OCI-LY7 (cell line): ENCODE measurements at regions not wholly inside any gene's neighbourhood (a gene's known extent, or its start where the extent isn't known, plus 50 kb on each side); places are given as distances from the start of the nearest gene placed in this dataset. TPM values are rescaled to one million over a fixed set of nuclear protein-coding genes. Genes with fewer than 3 reads are reported as not detected.

Source experiments
- BruUV-seq: library from RNA; stranded (reverse); fragments of 400-500 nt; replicated peaks from 2 replicates; lab custom pipeline; 2021; lab: Mats Ljungman, UMichigan
- CTCF ChIA-PET: fragments of 300-600 bp; sonication (Branson Sonifier 250); formaldehyde crosslinking; loops from one replicate; lab custom pipeline; 2022; ENCODE audit warnings: antibody characterized with exemption; ENCODE audit not compliant: unreplicated experiment; lab: Charles Lee
- POLR2A ChIA-PET: fragments of 300-600 bp; sonication (Branson Sonifier 250); formaldehyde crosslinking; loops from one replicate; lab custom pipeline; 2022; ENCODE audit warnings: antibody characterized with exemption; lab: Charles Lee
- DNase-seq: peaks from one replicate; pipeline ENCODE4 v3.0.0-alpha.2; 2015; ENCODE audit warnings: low spot score
- H2AFZ ChIP-seq: fragments of 200-600 bp; sonication (generic), shearing (Covaris generic); 2 replicates; pipeline ENCODE4 v1.6.1; 2014; ENCODE audit warnings: mild to moderate bottlenecking, antibody characterized with exemption, low read length, moderate library complexity
- H3K27ac ChIP-seq: fragments of 200-600 bp; sonication (generic); 2 replicates; pipeline ENCODE4 v1.5.1; 2014; ENCODE audit warnings: mixed run types, low read depth, mild to moderate bottlenecking, moderate library complexity, low read length, inconsistent platforms; ENCODE audit not compliant: poor library complexity, severe bottlenecking
- H3K36me3 ChIP-seq: fragments of 200-600 bp; sonication (generic); 2 replicates; pipeline ENCODE4 v1.6.1; 2014; ENCODE audit warnings: mild to moderate bottlenecking, antibody characterized with exemption, low read length, moderate library complexity, mixed read lengths; ENCODE audit not compliant: insufficient read depth
- H3K4me1 ChIP-seq: fragments of 200-600 bp; sonication (generic); 2 replicates; pipeline ENCODE4 v1.5.1; 2014; ENCODE audit warnings: mild to moderate bottlenecking, low read length; ENCODE audit not compliant: insufficient read depth, poor library complexity, severe bottlenecking
- H3K4me2 ChIP-seq: fragments of 200-600 bp; sonication (generic); 2 replicates; pipeline ENCODE4 v1.6.1; 2014; ENCODE audit warnings: mild to moderate bottlenecking, low read length
- H3K4me3 ChIP-seq: fragments of 200-600 bp; sonication (generic); 2 replicates; pipeline ENCODE4 v1.5.1; 2014; ENCODE audit warnings: mild to moderate bottlenecking, low read depth, low read length; ENCODE audit not compliant: poor library complexity, severe bottlenecking
- H3K79me2 ChIP-seq: fragments of 200-600 bp; sonication (generic); 2 replicates; pipeline ENCODE4 v1.6.1; 2016; ENCODE audit warnings: low read depth, mild to moderate bottlenecking, low read length, moderate library complexity, mixed read lengths; ENCODE audit not compliant: insufficient read depth
- H3K9me2 ChIP-seq: fragments of 200-600 bp; sonication (generic); 2 replicates; pipeline ENCODE4 v1.6.1; 2016; ENCODE audit warnings: mild to moderate bottlenecking, low read length, mixed read lengths; ENCODE audit not compliant: insufficient read depth
- H3K9me3 ChIP-seq: fragments of 200-600 bp; sonication (generic); 2 replicates; pipeline ENCODE4 v1.6.1; 2014; ENCODE audit warnings: mild to moderate bottlenecking, mixed run types, low read length, mixed read lengths
- H4K20me1 ChIP-seq: fragments of 200-600 bp; sonication (generic); 2 replicates; pipeline ENCODE4 v1.6.1; 2014; ENCODE audit warnings: mild to moderate bottlenecking, antibody characterized with exemption, low read length, moderate library complexity, mixed read lengths; ENCODE audit not compliant: insufficient read depth
- EZH2phosphoT487 ChIP-seq: fragments of 200-600 bp; sonication (generic); IDR thresholded peaks from 2 replicates; pipeline ENCODE4 v1.6.1; 2018; ENCODE audit warnings: low read depth, borderline replicate concordance, mild to moderate bottlenecking, mixed run types, antibody characterized with exemption, low read length, moderate library complexity, mixed read lengths
- intact Hi-C: fragments of 100-400 bp; cut with micrococcal nuclease; formaldehyde crosslinking; loops from one replicate; pipeline ENCODE4 v1.10.0; 2022; ENCODE audit not compliant: unreplicated experiment
- small RNA-seq: library from RNA; depleted of rRNA; stranded (forward); fragments of <200 nt; gene quantifications from one replicate; pipeline ENCODE3, GENCODE V24; 2014
- TF ChIP-seq, protein P1 (sequence below): fragments of 200-600 bp; sonication (generic); conservative IDR thresholded peaks from 2 replicates; pipeline ENCODE4 v1.5.1; 2014; ENCODE audit warnings: mild to moderate bottlenecking, antibody characterized with exemption, low read length, moderate library complexity, mixed read lengths

DNA sequence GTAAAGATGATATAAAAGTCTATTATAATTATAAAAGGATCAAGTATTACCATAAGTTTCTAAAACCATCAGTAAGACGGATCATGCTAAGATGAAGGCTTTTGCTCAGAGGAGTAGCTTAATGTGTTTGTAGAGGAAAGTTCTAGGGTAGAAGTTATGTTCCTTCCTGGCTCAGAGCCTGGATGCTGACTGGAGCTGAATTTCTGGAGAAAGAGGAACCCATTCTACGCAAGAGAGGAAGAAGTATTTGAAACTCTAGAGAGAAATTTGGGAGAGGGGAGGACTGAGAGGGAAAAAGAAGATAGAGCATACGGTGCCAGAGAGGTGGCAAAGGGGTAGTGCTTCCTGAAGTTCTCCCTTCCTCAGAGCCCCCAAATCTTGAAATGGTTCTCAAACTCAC, 51.4 kb upstream of the SGCG start:
- H3K36me3 ChIP-seq = no peaks in the 10 kb centered on the region
- no peaks in the 10 kb centered on the region for H3K9me2 ChIP-seq
- BruUV-seq = no TSS peak
- H3K4me3 ChIP-seq = no peak overlapping the region
- no peaks in the 10 kb centered on the region for H3K4me1 ChIP-seq
- no peak for DNase-seq
- H2AFZ ChIP-seq = no peak overlapping the region
- no peaks in the 10 kb centered on the region for H4K20me1 ChIP-seq
- H3K27ac ChIP-seq = no peak overlapping the region
- ChIA-PET POLR2A (no interaction called here), CTCF (no interaction called here)
- TF ChIP-seq, protein P1, sequence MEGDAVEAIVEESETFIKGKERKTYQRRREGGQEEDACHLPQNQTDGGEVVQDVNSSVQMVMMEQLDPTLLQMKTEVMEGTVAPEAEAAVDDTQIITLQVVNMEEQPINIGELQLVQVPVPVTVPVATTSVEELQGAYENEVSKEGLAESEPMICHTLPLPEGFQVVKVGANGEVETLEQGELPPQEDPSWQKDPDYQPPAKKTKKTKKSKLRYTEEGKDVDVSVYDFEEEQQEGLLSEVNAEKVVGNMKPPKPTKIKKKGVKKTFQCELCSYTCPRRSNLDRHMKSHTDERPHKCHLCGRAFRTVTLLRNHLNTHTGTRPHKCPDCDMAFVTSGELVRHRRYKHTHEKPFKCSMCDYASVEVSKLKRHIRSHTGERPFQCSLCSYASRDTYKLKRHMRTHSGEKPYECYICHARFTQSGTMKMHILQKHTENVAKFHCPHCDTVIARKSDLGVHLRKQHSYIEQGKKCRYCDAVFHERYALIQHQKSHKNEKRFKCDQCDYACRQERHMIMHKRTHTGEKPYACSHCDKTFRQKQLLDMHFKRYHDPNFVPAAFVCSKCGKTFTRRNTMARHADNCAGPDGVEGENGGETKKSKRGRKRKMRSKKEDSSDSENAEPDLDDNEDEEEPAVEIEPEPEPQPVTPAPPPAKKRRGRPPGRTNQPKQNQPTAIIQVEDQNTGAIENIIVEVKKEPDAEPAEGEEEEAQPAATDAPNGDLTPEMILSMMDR = no peak
- TF ChIP-seq EZH2phosphoT487 = no peak
- no peaks in the 10 kb centered on the region for H3K79me2 ChIP-seq
- no peak overlapping the region for H3K4me2 ChIP-seq
- H3K9me3 ChIP-seq = no peaks in the 10 kb centered on the region
- intact Hi-C loops = no loop called here

Small RNA genes in the stretch of these regions (small RNA-seq; reads per million reads assigned to genes)
- gene MTND3P1 = not detected
- gene RF00049 = not detected
